HG03139 (cell line): ENCODE measurements at regions not wholly inside any gene's neighbourhood (a gene's known extent, or its start where the extent isn't known, plus 50 kb on each side); places are given as distances from the start of the nearest gene placed in this dataset.
"Not testable (repeated sequence)": the region's sequence is repeated elsewhere in the genome, so short reads cannot be mapped to it uniquely, and the experiment has no call there.

ENCODE experiments used
- ATAC-seq: cut with Tn5 transposase; IDR thresholded peaks from one replicate; pipeline ENCODE4 v1.9.1; 2021; ENCODE audit not compliant: unreplicated experiment

DNA sequence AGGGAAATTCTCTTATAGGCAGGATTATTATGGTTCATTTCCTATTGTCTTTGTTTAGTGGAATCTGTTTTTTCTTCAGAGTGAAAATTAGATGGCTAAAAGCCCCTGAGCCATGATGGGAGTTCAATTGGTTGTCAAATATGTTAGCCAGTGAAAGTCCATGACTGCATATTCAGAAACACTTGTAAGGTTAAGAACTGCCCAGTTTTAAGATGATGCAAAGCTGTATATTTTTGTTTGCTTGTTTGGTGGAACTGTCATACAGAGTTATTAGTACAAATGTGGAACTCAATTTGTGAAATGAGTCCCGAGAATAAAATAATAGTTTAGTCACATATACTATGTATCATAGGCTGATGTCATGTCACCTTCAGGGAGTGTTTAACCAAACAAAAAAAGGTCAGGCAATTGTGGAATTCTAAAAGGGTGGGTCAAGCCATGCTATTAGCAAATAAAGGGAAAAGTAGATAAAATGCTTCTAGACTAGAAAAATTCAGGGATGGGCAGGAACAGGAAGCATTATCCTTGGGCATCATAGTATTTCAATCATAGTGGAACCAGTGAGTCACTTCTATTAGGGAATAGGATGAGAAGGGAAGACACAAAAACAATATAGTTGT, 248.3 kb upstream of the SLITRK1 start:
- ATAC-seq, result no peak

DNA sequence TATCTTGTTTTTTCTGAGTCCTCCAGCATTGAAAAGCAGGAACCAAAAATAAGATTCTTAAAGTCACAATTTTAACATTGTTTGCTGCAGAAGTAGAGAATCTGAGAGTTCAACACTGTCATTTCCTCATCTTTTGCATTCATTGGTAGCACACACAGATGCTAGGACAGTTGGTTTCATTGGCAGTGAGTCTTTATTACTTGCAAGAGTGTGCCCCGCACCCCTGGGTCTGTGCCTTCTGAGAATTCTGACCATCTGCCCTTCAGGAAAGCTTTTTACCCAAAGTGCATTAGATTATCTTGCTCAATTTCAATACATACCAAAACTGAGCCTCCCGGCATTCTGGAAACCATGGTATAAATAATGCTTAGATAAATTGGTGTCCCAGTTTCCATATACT, 247.7 kb upstream of the SLITRK1 start:
- ATAC-seq, result no peak

DNA sequence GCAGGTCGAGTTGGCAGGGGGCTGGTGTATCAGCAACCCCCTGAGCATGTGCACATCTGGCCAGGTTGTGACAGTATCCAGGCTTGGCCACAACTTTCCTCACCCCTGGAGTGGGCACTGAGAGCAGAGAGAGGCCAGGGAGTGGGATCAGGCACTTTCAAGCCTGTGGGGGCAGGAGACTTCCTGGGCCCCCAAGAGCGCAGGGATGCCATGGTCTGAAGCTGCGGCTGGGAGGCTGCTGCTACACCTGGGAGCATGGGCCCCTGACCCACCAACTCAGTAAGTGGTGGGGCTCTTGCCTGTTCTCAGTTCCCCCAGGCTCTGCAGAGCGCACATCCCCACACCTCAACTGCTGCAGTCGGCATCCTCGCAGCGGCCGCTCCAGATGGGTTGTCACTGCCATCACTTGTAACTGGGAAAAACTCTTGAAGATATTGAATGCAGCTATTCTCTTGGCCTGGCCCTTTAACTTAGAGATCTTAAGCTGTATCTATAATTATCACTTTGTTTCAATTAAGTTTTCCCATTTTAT, 245.4 kb upstream of the SLITRK1 start:
- ATAC-seq, result no peak

DNA sequence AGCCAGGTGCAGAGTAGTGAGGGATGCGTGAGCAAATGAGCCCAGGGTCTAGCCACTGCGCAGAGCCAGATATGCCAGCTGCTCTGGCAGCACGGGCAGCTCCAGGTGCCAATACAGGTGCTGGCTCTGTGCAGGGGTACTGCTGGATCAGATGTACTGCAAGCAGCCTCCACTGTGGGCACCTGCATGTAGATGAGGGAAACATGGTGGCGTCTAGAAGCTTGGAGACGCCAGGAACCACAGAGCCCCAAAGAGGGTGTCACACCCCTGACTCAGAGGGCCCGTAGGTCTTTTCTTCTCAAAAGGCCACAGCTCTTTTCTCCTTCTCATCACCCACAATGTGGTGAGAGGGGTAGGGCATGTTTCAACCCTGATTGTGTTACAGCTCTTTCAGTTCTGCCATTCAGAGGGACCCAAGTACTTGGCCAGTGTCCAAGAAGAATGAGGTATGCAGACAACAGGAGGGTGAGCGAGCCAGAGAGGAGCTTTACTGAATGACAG, 244.4 kb upstream of the SLITRK1 start:
- ATAC-seq, result no peak

DNA sequence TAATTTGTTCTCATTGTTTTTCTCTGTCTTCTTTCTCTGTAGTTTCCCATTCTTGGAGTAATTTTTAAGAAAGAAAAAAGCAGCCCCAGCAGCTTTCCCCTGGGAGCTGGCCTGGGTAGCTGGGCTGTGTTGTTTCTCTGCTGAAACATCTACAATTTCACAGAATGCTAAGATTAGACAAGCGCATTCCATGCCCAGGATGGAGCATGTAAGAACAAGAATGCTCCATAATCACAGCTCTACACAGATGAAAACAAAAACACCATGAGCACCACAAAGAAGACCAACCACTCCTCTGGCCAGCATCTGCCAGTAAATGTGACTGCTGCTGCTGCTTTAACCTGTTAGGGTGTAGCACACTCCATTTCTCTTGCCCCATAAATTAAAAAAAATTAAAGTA, 239.2 kb upstream of the SLITRK1 start:
- no peak for ATAC-seq

DNA sequence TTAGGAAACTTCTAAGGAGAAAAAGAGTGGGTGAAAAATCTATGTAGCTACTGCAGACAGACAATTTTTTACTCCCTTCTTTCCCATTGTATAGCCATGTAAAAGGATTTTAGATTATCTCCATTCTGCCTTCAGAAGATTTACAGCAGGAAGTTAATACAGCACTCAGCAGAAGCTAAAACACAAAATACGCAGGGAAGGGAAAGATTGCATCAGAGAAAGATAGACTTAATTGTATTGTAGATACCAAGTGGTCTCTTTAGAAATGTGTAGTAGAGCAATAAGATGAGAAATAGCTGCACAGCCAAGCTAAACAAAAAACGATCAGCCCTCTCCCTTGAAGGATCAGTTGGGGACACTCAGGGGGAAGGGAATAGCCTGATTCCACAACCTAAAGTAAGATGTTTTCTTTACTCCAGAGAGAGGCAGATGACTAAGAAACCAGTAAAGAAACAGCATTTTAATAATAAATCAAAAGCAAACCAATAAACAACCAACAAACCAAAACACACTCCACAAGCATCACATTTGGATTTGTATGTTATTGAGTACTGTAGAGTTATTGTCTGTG, 236.7 kb upstream of the SLITRK1 start:
- ATAC-seq, result no peak

DNA sequence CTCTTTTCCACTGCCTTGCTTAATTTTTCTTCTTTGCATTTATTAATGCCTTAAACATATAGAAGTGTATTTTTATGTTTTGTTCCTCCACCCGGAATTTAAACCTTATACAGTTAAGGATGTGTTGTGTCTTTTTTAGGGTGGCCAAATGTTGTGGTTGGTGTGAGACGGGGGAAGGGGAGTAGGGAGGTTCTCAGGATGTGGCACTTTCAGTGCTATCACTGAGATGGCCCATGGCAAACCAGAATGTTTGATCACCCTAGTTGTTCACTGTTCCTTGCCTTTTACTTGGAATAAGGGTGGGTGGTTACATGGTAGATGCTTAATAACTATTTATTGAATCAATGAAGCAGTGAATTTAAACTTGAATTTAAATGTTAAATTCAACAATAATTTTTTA, 216.0 kb upstream of the SLITRK1 start:
- ATAC-seq, result no peak

DNA sequence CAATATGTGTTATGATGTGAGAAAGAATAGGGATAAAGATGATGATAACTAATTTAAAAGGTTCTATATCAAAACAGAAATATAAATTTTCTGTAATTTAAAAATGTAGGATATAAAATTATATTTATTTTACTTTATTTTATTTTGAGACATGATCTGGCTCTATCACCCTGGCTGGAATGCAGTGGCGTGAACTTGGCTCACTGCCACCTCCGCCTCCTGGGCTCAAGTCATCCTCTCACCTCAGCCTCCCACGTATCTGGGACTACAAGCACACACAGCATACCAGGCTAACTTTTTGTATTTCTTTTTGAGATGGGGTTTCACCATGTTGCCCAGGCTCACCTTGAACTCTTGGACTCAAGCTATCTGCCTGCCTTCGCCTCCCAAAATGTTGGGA, 214.9 kb upstream of the SLITRK1 start:
- ATAC-seq, result no peak

DNA sequence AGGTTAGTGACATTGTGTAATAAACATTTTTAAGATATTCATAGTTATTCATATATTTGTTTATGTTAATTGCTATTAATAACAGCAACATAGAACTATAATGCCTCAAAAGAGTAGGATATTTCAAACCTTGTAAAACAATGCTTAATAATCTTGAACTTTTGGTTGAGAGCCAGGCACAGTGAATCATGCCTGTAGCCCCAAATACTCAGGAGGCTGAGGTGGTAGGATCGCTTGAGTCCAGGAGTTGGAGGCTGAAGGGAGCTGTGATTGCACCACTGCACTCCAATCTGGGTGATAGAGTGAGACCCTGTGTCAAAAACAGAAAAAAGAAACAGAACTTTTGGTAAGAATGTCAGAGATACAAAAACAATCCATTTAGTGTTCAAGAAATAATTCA, 213.9 kb upstream of the SLITRK1 start:
- ATAC-seq, result no peak

DNA sequence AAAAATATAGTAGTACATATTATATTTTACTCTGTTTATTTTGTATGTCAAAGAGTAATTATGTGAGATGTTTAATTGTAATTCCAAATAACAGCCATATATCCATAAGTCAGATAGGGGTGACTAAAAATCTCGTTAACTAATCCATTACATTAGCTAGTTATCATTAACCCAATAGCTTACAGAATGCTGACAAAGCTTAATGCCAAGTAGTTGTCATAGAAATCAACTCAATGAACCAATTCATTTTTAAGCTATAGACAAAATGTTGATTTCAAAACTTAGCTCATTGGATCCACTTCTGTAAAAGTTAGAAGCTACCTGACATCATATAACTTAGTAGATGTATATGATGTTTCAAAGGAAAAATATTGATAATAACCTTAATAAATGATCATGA, 206.7 kb upstream of the SLITRK1 start:
- no peak for ATAC-seq

DNA sequence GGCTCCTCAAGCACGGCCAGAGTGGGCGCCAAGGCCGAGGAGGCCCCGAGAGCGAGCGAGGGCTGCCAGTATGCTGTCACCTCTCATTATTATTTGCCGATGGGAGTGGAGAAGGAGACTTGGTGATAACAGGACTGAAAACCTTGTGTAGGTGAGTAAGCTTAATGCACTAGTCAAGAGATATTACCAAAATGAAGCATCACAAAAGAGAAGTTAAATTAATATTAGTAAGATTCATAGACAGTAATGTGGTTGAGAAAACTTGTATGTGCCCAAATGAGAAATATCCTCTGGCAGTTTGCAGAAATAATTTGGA, 204.5 kb upstream of the SLITRK1 start:
- ATAC-seq, result no peak

DNA sequence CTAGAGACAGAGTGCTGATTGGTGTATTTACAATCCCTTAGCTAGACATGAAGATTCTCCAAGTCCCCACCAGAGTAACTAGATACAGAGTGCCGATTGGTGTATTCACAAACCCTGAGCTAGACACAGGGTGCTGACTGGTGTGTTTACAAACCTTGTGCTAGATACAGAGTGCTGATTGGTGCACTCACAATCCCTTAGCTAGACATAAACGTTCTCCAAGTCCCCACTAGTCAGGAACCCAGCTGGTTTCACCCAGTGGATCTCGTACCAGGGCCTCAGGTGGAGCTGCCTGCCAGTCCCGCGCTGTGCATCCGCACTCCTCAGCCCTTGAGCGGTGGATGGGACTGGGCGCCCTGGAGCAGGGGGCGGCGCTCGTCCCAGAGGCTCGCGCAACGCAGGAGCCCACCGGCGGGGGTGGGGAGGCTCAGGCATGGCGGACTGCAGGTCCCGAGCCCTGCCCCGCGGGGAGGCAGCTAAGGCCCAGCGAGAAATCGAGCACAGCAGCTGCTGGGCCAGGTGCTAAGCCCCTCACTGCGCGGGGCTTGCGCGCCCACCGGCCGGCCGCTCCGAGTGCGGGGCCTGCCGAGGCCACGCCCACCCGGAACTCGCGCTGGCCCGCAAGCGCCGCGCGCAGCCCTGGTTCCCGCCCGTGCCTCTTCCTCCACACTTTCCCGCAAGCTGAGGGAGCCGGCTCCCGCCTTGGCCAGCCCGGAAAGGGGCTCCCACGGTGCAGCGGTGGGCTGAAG, 204.0 kb upstream of the SLITRK1 start:
- ATAC-seq, result not testable (repeated sequence)

DNA sequence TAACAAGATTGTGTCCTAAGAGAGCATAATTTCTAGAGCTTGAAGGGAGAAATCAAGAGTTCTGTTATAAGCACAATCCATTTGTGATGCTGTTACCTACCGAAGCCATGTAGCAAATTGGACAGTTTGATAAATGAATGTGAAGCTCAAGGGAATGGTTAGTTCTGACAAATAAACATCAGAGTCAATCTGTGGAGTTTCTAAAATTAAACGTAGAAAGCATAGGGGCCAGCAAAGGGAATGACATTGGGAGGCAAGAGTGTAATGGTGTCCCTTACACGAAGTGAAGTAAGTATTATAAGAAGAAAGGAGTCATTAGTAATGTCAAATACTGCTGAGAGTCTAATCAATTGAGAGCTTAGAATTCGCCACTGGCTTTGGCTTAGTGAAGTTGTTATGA, 200.2 kb upstream of the SLITRK1 start:
- ATAC-seq, result no peak

DNA sequence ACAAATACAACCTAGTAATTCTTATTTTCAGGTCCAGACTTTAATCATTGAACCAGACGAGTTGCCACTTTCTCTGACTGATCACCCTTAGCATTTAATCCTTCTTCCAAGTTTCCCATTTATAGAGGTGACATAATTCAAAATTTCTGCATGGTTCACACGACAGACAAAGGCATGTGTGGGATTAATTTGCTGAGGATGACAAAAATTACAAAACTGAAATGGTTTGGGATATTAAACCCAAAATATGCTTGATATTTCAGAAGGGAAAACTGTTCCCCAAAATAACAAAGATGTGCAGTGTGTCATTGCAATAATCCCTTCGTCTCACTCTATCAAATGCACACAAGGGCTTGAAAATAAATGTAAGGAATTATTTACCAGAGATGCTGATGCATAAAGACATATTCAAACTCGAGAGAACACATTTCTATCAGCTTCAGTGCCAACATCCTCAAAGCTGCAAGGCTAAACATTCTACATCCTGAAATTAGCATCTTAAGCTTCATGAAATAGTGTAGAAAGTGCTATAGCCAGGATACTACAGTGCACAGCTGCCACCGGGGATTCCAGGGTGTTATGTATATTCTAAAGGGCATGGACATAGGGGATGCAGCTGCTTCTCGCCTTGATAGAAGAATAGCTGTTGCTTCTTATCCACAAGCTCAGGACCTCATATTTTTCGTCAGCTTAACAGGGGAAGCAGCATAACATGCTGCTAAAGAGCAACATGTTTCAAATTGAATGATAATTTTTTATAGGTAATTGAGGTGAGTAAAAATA, 198.7 kb upstream of the SLITRK1 start:
- ATAC-seq, result no peak

DNA sequence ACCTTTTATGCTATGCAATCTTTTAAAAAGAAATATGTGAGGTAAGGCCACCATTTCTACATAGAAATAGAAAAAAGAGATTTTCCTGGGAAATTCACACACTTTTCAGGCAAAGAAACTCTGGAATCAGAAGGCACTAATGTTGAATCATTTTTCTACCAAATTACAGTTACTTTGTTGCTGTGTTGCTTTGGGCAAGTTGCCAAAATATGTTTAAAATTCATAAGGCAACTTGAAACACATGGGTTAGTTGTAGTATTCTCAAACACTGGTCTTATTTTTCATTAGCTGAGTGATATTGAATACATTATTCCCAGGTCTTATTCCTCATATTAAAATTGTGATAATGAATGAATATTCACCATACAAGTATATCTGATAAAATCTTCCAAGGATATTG, 195.0 kb upstream of the SLITRK1 start:
- ATAC-seq, result no peak

DNA sequence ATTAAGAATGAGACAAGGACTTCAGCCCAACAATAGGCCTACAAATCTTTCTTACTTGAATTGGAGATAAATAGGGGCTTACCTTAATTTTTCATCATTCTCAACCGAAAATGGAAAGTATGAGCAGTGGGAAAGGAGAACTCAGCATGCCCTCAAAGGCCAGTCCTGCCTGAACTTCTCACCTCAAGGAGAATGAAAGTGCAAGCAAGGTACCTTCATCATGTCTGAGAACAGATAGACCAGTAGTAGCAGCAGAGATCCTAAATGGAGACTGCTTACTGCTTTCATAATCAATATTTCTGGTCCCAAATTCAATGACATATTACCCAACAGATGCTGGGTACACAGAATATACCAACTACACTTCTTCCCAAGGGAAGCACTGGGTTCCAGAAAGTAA, 194.0 kb upstream of the SLITRK1 start:
- no peak for ATAC-seq

DNA sequence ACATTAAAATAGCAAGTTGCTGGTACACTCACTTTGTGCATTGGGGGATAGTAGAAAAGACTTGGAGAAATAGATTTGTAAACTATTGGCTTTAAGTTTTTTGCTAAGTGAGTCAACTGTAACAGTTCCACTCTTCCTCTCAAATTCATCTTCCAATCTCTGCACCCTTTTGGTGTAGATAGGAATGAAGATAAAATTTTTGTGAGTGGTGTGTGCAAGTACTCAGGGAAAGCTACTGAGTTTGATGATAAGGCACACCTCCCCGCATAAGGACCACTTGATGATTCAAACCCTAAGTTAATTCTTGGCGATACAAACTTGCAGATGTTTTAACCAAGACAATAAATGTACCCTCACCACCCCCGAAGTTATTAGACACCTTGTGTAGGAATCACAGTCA, 168.3 kb upstream of the SLITRK1 start:
- ATAC-seq, result no peak

DNA sequence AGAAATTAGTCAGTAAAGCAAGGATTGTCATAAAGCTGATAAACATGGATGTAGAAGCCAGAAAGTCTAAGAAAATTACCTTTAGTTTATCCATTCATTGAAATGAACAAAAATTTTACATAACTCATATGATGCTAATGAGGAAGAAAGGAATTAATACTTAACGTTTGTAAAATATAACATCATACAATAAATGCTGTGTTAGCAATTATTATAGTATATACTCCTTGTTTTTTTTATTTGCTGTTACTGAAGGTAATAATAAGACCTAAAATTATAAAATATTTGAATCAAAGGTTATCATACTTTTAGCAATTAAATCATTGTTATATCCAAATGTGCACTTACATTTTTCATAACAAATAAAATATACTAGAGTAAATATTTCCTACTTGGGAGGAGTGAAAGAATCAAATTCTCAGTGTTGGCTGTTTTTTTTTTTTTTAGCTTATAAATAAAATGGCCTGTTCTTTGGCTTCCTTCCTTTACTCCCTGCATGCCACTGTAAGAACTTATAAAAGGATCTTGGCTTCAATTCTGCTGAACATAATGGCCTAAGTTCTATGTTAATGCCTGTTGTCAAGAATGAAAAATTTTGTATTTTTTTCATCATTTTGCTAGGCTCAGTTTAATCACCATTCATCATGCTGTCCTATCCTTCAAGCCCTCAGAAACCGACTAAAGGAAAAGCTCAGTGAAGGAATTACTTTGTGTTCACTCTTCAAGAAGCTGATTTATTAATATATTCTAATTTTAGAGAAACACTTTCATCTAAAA, 167.4 kb upstream of the SLITRK1 start:
- no peak for ATAC-seq

DNA sequence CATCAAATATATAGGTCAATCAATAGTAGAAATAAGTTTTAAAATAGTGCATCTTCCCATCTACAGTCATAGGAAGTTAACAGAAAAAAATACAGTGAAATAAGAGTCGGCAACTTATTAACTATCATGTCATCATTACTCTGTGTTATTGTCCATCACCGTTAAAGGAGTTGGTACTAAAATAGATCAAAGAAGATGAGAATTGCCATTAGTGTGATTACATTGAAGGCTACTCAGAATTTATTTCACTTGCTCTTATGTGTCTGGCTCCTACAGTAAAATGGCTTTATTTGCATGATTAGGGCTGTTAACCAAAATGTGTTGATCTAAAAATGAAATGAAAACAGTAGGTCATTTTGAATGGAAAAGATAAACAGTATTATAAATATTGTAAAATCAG, 162.5 kb upstream of the SLITRK1 start:
- ATAC-seq, result no peak

DNA sequence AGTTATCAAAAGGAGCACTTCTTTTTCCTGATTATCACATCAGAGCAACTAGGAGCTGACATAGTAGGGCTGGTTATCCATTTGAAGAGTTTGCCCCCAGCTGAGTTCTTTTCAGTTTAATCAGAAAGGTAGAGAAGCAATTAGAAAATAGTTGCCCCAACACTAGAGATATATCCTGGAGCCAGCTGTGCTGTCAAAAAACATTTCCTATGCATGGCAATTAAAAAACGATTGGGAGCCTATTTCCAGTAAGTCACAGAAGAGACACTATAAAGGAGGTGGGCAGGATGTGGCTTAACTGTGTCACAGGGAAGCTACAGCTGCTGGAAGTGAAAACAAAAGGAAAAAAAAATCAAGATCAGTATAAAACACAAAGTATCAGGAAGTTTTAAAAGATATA, 155.7 kb upstream of the SLITRK1 start:
- ATAC-seq, result no peak

DNA sequence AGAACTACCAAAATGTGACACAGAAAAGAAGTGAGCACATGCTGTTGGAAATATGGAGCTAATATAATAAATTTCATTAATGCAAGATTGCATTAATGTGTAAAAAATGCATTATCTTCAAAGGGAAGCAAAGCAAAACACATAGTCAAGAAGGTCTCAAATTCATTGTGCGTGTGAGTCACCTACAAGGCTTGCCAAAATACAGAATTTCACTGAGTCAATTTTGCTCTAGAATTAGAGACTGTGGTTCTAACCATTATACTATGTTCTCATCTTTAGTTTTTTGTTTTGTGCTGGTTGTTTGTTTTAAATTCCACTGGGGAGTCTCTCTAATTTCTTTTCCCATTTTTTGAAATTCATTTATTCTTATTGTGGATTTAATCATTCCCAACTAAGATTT, 149.8 kb upstream of the SLITRK1 start:
- no peak for ATAC-seq
